K562 (cell line): ENCODE measurements at regions not wholly inside any gene's neighbourhood (a gene's known extent, or its start where the extent isn't known, plus 50 kb on each side); places are given as distances from the start of the nearest gene placed in this dataset.

Source experiments
- ATAC-seq: fragments of 200-7000 bp; cut with Tn5 transposase; 3 replicates; pipeline ENCODE4 v1.9.1; 2020; ENCODE audit warnings: moderate library complexity
- BruUV-seq: library from RNA; stranded (reverse); fragments of 400-500 nt; replicated peaks from 2 replicates; lab custom pipeline; 2021; lab: Mats Ljungman, UMichigan
- CTCF ChIA-PET: fragments of 300-600 bp; formaldehyde crosslinking; extraction: SDS; loops from one replicate; lab custom pipeline; 2021; ENCODE audit warnings: low intra/inter-chr PET ratio; lab: Yijun Ruan, JAX
- POLR2A ChIA-PET: fragments of 300-600, 350-650 bp; sonication (Branson Sonifier 250); formaldehyde crosslinking; extraction: SDS; loops from one replicate; lab custom pipeline; 2021; ENCODE audit warnings: antibody characterized with exemption, inconsistent platforms; lab: Yijun Ruan, JAX
- DNase-seq, 4 experiments: peaks; one replicate each; pipeline versions ENCODE4 v3.0.0 to v3.0.0-alpha.2; 2011 to 2018; ENCODE audit warnings: low spot score in 3 of 4, mixed read lengths in 3 of 4; ENCODE audit errors: extremely low read depth in 1 of 4
- FAIRE-seq: peaks from 2 replicates; lab custom pipeline; 2011; peaks lifted over from hg19 to GRCh38; lab: Jason Lieb, UNC
- H2AFZ ChIP-seq: 2 replicates; pipeline ENCODE4 v1.6.0; 2011; ENCODE audit warnings: low read depth, low read length, control low read depth, inconsistent platforms
- H3K27ac ChIP-seq: fragments of 200-600 bp; 3 replicates; pipeline ENCODE4 v1.8.0; 2011; ENCODE audit warnings: low read depth, mild to moderate bottlenecking, control low read depth, inconsistent platforms, low read length, moderate library complexity, mixed read lengths; ENCODE audit errors: extremely low read depth
- H3K27me3 ChIP-seq, 2 experiments: fragments of 300-600 bp in 1 of 2; 2 replicates in 1 of 2; 3 replicates in 1 of 2; pipeline versions ENCODE4 v1.6.0 to v1.8.0; 2011; ENCODE audit warnings: inconsistent platforms in 2 of 2, low read length in 2 of 2, mild to moderate bottlenecking in 1 of 2, mixed read lengths in 1 of 2, moderate library complexity in 1 of 2; ENCODE audit not compliant: control insufficient read depth in 2 of 2, insufficient read depth in 2 of 2
- H3K36me3 ChIP-seq: fragments of 300-600 bp; 3 replicates; pipeline ENCODE4 v1.8.0; 2011; ENCODE audit warnings: mild to moderate bottlenecking, low read length, inconsistent platforms; ENCODE audit not compliant: control insufficient read depth, insufficient read depth
- H3K4me1 ChIP-seq, 2 experiments: fragments of 200-600 bp in 1 of 2; replicated peaks in 1 of 2; 2 replicates in 1 of 2; 3 replicates in 1 of 2; pipeline versions ENCODE4 v1.5.1 to v1.8.0; 2011; ENCODE audit warnings: inconsistent platforms in 2 of 2, low read length in 2 of 2, mild to moderate bottlenecking in 1 of 2, mixed read lengths in 1 of 2, moderate library complexity in 1 of 2; ENCODE audit not compliant: control insufficient read depth in 2 of 2, insufficient read depth in 2 of 2
- H3K4me2 ChIP-seq: 2 replicates; pipeline ENCODE4 v1.6.1; 2011; ENCODE audit warnings: low read length, control low read depth, inconsistent platforms, mixed read lengths; ENCODE audit not compliant: insufficient read depth
- H3K4me3 ChIP-seq: fragments of 200-600 bp; sonication (generic), shearing (Covaris generic); 2 replicates; pipeline ENCODE4 v1.5.1; 2016; ENCODE audit warnings: control low read depth, inconsistent platforms
- H3K79me2 ChIP-seq: fragments of 200-600 bp; 3 replicates; pipeline ENCODE4 v1.8.0; 2011; ENCODE audit warnings: low read length, inconsistent platforms; ENCODE audit not compliant: control insufficient read depth, insufficient read depth
- H3K9ac ChIP-seq, 2 experiments: 2 replicates each; pipeline versions ENCODE4 v1.6.0 to v1.6.1; 2011; ENCODE audit warnings: low read depth in 2 of 2, low read length in 2 of 2, control low read depth in 1 of 2, inconsistent platforms in 1 of 2, mild to moderate bottlenecking in 1 of 2, mixed read lengths in 1 of 2; ENCODE audit not compliant: insufficient read depth in 1 of 2
- H3K9me1 ChIP-seq: one replicate; pipeline ENCODE4 v1.6.0; 2011; ENCODE audit warnings: inconsistent platforms, mild to moderate bottlenecking, low read length, moderate library complexity; ENCODE audit not compliant: control insufficient read depth, insufficient read depth
- H3K9me3 ChIP-seq: replicated peaks from 2 replicates; pipeline ENCODE4 v1.5.1; 2011; ENCODE audit warnings: low read depth, low read length, inconsistent platforms; ENCODE audit not compliant: control insufficient read depth, insufficient read depth
- H4K20me1 ChIP-seq: replicated peaks from 2 replicates; pipeline ENCODE4 v1.6.1; 2011; ENCODE audit warnings: low read length, inconsistent platforms, mixed read lengths; ENCODE audit not compliant: control insufficient read depth, insufficient read depth
- CHCHD3 ChIP-seq: fragments of 250-450 bp; sonication (Bioruptor Pico); IDR thresholded peaks from 2 replicates; pipeline ENCODE4 v2.1.2; 2022; ENCODE audit warnings: mild to moderate bottlenecking
- ELF2 ChIP-seq: fragments of 250-450 bp; sonication (Bioruptor Pico); IDR thresholded peaks from 2 replicates; pipeline ENCODE4 v1.5.0; 2021; ENCODE audit warnings: mild to moderate bottlenecking
- FOS ChIP-seq: IDR thresholded peaks from 3 replicates; pipeline ENCODE4 v1.6.1; 2011; ENCODE audit not compliant: insufficient read length; ENCODE audit errors: extremely low read depth
- KDM1A ChIP-seq, 2 experiments: fragments of 450-650 bp; IDR thresholded peaks; 2 replicates each; pipeline ENCODE4 v1.6.1; 2016; ENCODE audit warnings: mild to moderate bottlenecking in 2 of 2
- MAFG ChIP-seq: fragments of 450-650 bp; conservative IDR thresholded peaks from 2 replicates; pipeline ENCODE4 v1.6.1; 2016; ENCODE audit warnings: missing genetic modification characterization, missing compliant biosample characterization
- NFATC3 ChIP-seq: fragments of 450-650 bp; IDR thresholded peaks from 2 replicates; pipeline ENCODE4 v1.6.1; 2017; ENCODE audit warnings: mild to moderate bottlenecking
- PHTF2 ChIP-seq: fragments of 250-450 bp; sonication (Bioruptor Pico); IDR thresholded peaks from 2 replicates; pipeline ENCODE4 v1.5.0; 2021; ENCODE audit warnings: mild to moderate bottlenecking
- RUNX1 ChIP-seq: sonication (generic); IDR thresholded peaks from 2 replicates; pipeline ENCODE4 v1.6.1; 2016; ENCODE audit warnings: antibody characterized with exemption, low read depth
- SAFB ChIP-seq: fragments of 200-400 bp; formaldehyde crosslinking; IDR thresholded peaks from 2 replicates; pipeline ENCODE4 v1.6.1; 2017; ENCODE audit warnings: low read depth, low read length, borderline replicate concordance
- ZBTB8A ChIP-seq: fragments of 450-650 bp; IDR thresholded peaks from 2 replicates; pipeline ENCODE4 v1.6.1; 2018; ENCODE audit warnings: mild to moderate bottlenecking, moderate library complexity; ENCODE audit not compliant: partially characterized antibody
- ZNF717 ChIP-seq: fragments of 250-450 bp; sonication (Bioruptor Pico); IDR thresholded peaks from 2 replicates; pipeline ENCODE4 v1.5.0; 2021
- WGBS: fragments of 100-300 bp; shearing (Covaris generic); methylation state at CpG from one replicate; pipeline ENCODE4 v1.1.6; 2016; ENCODE audit warnings: low coverage, mixed read lengths; ENCODE audit not compliant: insufficient coverage; ENCODE audit errors: missing lambda C conversion rate; 5-methylcytosine and 5-hydroxymethylcytosine counted together
- in situ Hi-C: fragments of 300-500 bp; cut with MboI; formaldehyde crosslinking; loops from 4 replicates; pipeline ENCODE4 v1.15.0; 2018; ENCODE audit warnings: inconsistent platforms, mixed read lengths
- intact Hi-C: fragments of 100-400 bp; cut with micrococcal nuclease; formaldehyde crosslinking; loops from 2 replicates; pipeline ENCODE4 v1.14.2; 2022
- TF ChIP-seq, protein P1 (sequence below), 2 experiments: fragments of 450-650 bp; IDR thresholded peaks; 2 replicates each; pipeline ENCODE4 v1.6.1; 2016
- TF ChIP-seq, protein P2 (sequence below): sonication (generic); formaldehyde crosslinking; IDR thresholded peaks from 2 replicates; pipeline ENCODE4 v1.8.0; 2022; ENCODE audit warnings: mild to moderate bottlenecking, missing genetic modification reagents

DNA sequence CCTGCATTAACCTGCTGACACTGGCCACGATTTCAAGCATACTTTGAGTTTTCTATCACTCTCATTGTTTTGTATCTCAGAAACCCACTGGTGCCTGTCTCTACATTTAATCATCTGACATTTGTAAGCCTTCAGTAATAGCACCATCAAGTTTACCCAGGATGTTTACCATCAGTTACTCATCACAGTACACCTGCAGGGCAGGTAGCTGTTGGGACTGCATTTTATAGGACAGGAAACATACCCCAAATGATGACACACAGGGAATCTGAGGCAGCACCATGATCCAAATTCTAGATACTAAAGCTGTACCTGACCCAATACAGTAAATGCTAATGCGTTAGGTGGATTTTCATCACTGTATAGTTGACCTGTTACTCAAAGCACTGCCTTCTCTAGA, 114.2 kb downstream of the FEM1C start:
- WGBS, result 8% methylated on average over 2 of the region's 2 CpGs
- TF ChIP-seq SAFB, result no peak
- TF ChIP-seq NFATC3, result no peak
- TF ChIP-seq PHTF2, result no peak
- no peak for TF ChIP-seq ZBTB8A
- TF ChIP-seq RUNX1, result no peak
- no peak for TF ChIP-seq MAFG (tag)
- H3K4me1 ChIP-seq, result no peaks in the 10 kb centered on the region
- in situ Hi-C loops (no loop called here), intact Hi-C loops (no loop called here)
- no peaks in the 10 kb centered on the region for H4K20me1 ChIP-seq
- no peak for ATAC-seq
- CTCF ChIA-PET, result no interaction called here
- no peak for DNase-seq
- no peak overlapping the region for H3K4me2 ChIP-seq
- H3K9me1 ChIP-seq, result no peaks in the 10 kb centered on the region
- H3K36me3 ChIP-seq, result no peaks in the 10 kb centered on the region
- H3K4me3 ChIP-seq, result no peak overlapping the region
- POLR2A ChIA-PET, result no interaction called here
- no peak for FAIRE-seq
- H3K9ac ChIP-seq, result no peak overlapping the region
- BruUV-seq, result no TSS peak
- H3K27me3 ChIP-seq, result no peaks in the 10 kb centered on the region; a peak in 1 of 5 replicates
- H2AFZ ChIP-seq, result no peak overlapping the region
- no peaks in the 10 kb centered on the region for H3K9me3 ChIP-seq
- no peak overlapping the region for H3K27ac ChIP-seq
- H3K79me2 ChIP-seq, result no peaks in the 10 kb centered on the region

DNA sequence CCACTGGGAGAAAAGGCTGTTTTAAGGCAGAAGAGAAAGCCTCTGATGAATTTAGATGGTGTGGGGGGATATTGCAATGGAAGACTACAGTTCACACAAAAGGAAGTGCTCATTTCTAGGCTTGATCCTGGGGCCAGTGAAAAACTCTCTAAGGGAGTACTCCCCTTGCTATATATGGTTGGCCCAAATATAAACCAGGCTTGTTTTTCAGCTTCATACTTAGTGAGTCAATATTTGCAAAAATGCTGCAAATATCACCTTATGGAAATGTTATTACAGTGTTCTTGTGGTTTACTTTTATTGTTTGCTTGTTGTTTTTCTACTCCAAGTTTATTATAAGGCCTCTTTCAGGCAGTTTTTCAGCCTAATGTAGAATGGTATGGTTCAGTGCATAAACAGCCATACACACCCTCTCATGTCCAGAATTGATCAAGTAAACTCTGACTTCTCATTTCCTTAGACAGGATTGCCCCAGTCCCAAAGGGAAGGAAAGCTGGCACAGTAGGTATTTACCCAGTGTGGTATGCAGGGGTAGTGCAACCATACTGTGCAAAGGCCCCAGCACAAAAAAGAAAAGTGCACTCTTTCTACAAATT, 115.1 kb downstream of the FEM1C start:
- Histone ChIP-seq H3K27ac (no peak overlapping the region), H3K4me1 (no peaks in the 10 kb centered on the region), H2AFZ (no peak overlapping the region), H3K9me1 (no peaks in the 10 kb centered on the region), H3K79me2 (no peaks in the 10 kb centered on the region), H4K20me1 (no peaks in the 10 kb centered on the region), H3K27me3 (no peaks in the 10 kb centered on the region; a peak in 1 of 5 replicates), H3K4me2 (no peak overlapping the region), H3K9ac (no peak overlapping the region), H3K9me3 (no peaks in the 10 kb centered on the region), H3K4me3 (no peak overlapping the region), H3K36me3 (no peaks in the 10 kb centered on the region)
- ChIA-PET POLR2A (interaction anchor here (1.4 kb wide), 1 partner anchor 22 kb away, joined by 5 read pairs; no protein-coding TSS in a partner anchor), CTCF (no interaction called here)
- DNase-seq (no peak), ATAC-seq (no peak), FAIRE-seq (no peak)
- intact Hi-C loops (no loop called here), in situ Hi-C loops (no loop called here)
- BruUV-seq, result no TSS peak
- no peak for TF ChIP-seq KDM1A (IDR thresholded peaks at IDR 0.05)
- TF ChIP-seq ELF2 (CRISPR knock-in tag), result no peak
- TF ChIP-seq FOS, result no peak
- TF ChIP-seq ZNF717 (CRISPR knock-in tag), result no peak
- TF ChIP-seq, protein P1, sequence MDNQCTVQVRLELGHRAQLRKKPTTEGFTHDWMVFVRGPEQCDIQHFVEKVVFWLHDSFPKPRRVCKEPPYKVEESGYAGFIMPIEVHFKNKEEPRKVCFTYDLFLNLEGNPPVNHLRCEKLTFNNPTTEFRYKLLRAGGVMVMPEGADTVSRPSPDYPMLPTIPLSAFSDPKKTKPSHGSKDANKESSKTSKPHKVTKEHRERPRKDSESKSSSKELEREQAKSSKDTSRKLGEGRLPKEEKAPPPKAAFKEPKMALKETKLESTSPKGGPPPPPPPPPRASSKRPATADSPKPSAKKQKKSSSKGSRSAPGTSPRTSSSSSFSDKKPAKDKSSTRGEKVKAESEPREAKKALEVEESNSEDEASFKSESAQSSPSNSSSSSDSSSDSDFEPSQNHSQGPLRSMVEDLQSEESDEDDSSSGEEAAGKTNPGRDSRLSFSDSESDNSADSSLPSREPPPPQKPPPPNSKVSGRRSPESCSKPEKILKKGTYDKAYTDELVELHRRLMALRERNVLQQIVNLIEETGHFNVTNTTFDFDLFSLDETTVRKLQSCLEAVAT (IDR thresholded peaks at IDR 0.05), result no peak
- TF ChIP-seq, protein P2, sequence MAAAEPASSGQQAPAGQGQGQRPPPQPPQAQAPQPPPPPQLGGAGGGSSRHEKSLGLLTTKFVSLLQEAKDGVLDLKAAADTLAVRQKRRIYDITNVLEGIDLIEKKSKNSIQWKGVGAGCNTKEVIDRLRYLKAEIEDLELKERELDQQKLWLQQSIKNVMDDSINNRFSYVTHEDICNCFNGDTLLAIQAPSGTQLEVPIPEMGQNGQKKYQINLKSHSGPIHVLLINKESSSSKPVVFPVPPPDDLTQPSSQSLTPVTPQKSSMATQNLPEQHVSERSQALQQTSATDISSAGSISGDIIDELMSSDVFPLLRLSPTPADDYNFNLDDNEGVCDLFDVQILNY (CRISPR knock-in tag), result no peak
- no peak for TF ChIP-seq CHCHD3
